NCI-H1105 treated with DMSO at 0.1 percent for 48 hours (cell line): ENCODE measurements at regions not wholly inside any gene's neighbourhood (a gene's known extent, or its start where the extent isn't known, plus 50 kb on each side); places are given as distances from the start of the nearest gene placed in this dataset.
"Not testable (repeated sequence)": the region's sequence is repeated elsewhere in the genome, so short reads cannot be mapped to it uniquely, and the experiment has no call there.

ENCODE experiments used
- DNase-seq: peaks from one replicate; lab custom pipeline; 2025; lab: John Stamatoyannopoulos, UW

DNA sequence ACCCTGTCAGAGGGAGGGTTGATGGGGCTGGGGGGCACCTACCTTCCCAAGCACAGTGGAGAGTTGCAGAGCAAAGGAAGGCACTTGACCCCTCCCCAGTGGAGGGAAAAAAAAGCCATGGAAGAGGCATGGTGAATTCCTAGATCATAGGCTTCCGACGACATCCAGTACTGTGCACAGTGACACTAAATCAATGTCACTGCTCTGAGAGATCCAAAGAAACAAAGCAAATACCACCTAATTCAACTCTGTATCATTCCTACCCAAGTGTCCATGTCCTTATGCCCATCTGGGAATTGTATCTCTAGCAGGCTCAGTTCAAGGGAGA is 344.2 kb upstream of the NCAM1 start:
- no peak for DNase-seq

DNA sequence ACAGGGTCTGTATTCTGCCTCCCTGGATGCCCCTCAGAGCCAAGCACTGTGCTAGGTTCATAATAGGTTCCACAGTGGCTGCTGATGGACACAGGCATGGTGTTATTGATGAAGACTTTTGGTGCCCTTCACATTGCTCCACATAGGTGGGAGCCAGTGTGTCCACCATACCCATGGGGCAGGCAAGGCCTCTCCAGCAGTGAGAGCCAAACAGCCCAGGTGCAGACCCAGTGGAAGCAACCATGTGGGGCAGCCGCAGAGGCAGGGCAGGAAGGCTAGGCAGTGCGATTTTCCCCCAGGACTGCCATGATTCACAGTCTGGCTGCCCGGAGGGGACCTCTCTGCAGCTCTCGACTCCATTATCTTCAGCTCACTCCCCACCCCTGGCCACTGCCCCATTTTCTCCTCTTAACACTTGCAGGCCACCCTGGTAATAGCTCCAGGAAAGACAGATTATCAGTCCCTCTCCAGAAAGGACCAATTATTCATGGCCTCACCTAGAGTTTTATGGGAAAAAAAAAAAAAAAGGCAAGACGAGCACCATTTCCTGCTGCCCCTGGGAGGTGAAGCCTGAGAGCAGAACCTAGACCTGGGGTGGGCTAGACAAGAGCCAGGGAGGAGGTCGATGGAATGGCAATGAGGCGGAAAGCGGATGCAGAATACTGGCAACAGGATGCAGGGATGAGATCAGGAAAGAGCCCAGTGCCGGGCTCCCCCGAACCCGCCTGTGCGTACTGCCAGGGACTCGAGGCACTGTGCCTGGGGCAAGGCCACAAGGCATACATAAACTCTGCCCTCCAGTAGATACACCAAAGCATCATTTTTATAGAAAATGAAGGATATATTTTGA is 343.0 kb upstream of the NCAM1 start:
- DNase-seq: no peak

- DNase-seq: no peak
Measured at GRCh38 chr11:112619106-112619505, 342.1 kb upstream of the NCAM1 start.

GRCh38 chr11:112620621-112621394 is 340.4 kb upstream of the NCAM1 start:
- DNase-seq: no peak

DNA sequence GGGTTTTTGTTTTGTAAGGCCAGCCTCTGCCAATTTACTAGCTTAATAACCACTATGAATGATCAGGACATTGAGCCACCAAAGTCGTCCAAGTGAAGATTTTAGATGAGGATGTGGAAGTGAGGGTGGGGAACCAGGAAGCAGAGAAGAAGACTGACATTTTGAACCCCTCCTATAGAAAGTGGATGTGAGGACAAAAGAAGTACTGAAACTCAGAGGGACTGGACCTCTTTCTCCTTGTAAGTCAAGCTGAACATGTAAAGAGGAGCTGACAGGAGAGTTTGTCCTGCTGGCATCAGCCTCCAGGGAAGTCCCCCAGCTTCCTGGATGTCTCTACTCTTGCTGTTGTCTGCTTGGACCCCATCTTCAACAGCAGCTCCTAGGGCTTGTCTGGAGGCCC is 338.2 kb upstream of the NCAM1 start:
- DNase-seq: no peak

DNA sequence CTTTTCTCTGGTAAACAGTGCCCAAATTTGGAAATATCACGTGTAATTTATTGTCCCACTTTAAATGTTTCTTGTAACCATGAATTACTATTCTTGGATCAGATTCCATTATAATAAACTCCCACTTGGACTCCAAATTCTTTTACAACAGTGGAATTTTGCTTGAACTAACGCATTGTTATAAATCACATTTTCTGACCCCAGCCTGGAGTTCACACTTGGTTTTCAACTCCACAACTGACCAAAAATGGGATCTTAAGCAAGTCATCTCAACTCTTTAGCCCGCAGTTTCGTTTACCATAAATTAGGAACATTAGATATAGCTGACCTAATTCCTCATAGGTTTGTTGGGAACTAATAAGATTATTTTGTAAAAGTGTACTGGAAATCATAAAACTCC is 336.8 kb upstream of the NCAM1 start:
- DNase-seq: no peak

DNA sequence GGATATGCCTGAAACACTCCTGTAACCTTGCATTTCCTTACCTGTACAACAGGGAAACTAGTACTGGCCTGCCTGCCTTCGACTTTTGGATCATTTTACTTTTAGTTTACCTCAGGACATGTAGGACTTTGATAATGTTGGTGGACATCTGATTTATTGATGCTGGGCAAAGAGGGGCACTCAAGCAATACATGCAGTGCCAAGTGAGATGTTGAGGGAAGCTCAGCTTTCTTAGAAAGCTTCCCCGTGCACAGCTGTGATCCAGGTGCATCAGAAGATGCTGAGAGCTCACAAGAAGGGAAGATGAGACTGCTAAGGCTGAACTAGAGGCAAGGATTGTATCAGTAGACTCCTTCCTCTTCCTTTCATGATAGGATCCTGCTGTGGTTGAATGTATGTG is 336.2 kb upstream of the NCAM1 start:
- DNase-seq: not testable (repeated sequence)

DNA sequence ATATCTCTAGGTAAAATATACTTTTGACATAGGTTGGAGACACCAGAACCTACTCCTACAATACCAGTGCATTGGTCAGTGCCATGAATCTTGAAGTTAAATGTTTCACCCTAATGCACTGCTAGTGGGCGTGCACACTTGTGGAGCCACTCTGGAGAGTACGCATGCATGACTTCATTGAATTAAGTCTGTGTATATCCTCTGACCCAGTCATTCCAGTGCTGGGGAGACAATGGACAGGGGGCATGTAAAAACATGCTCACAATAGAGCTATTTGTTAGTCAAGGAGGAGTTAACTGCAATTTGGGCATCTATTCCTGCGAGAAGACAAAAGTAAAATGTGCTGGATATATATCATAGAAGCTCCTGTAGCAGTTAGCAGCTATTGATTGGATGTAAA is 335.4 kb upstream of the NCAM1 start:
- no peak for DNase-seq

DNA sequence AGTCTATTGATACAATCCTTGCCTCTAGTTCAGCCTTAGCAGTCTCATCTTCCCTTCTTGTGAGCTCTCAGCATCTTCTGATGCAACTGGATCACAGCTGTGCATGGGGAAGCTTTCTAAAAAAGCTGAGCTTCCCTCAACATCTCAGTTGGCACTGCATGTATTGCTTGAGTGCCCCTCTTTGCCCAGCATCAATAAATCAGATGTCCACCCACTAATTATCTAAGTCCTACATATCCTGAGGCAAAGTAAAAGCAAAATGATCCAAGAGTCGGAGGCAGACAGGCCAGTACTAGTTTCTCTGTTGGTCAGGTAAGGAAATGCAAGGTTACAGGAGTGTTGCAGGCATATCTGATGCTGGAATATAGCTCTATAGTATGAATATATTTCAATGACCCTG is 334.5 kb upstream of the NCAM1 start:
- no peak for DNase-seq

GRCh38 chr11:112627588-112628045 is 333.6 kb upstream of the NCAM1 start:
- no peak for DNase-seq

- DNase-seq: no peak
Measured at GRCh38 chr11:112628676-112629075, 332.5 kb upstream of the NCAM1 start.

GRCh38 chr11:112630496-112630895 is 330.7 kb upstream of the NCAM1 start:
- DNase-seq: no peak

DNA sequence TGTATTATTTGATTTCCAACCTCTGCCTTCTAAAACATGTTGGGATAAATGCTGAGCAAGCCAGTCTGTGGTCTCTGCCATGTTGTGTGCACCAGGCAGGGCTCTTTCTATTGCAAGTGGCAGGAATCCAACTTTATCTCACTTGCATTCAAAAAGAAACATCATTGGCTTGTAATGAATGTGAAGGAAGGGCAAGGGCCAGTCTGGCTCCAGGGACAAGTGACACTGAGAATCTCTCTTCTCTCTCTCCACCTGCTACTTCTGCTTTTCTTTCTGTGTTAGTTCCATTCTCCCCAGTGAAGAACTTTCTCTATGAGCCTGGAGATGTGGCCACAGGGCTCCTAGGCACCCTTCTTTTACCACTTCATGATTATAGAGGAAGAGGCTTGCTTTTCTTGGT is 329.9 kb upstream of the NCAM1 start:
- no peak for DNase-seq

GRCh38 chr11:112632866-112633505 is 328.2 kb upstream of the NCAM1 start:
- DNase-seq: no peak

DNA sequence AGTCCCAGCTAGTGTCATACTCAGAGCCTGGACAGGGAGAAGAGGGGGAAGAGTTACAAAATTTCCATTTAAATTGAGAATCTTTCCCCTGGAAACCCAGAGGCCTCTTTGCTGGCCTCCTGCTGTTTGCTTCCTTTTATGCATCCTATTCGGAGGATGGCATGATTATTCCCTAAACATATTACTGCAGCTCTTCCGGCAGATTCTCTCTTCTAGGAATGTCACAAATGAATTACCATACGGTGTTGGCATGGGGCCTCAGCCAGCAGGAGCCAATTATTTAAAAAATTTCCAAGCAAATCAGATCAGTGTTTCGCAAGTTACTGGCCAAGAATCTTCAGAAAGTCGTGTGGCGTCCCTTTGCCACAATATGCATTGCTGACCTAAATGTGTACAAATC is 326.7 kb upstream of the NCAM1 start:
- no peak for DNase-seq

- DNase-seq: no peak
Measured at GRCh38 chr11:112634995-112635737, 326.1 kb upstream of the NCAM1 start.

GRCh38 chr11:112637076-112637475 is 324.1 kb upstream of the NCAM1 start:
- DNase-seq: no peak

- DNase-seq: peak; percentile 20
Measured at GRCh38 chr11:112637876-112638275, 323.3 kb upstream of the NCAM1 start.

- DNase-seq: no peak
Measured at GRCh38 chr11:112639469-112639868, 321.8 kb upstream of the NCAM1 start.

DNA sequence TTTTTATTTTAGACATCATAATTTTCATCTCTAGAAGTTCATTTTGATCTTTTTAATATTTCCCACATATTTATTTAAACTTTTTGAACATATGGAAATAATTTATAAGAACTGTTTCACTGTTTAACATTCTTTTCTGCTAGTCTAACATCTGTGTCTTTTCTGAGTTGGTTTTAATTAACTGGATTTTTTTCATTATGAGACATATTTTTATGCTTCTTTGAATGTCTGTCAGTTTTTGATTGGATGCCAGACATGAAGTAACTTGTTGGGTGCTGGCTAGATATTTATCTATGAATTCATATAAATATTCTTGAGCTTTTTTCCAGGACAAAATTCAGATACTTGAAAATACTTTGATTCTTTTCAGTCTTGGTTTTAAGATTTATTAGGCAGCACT is 317.8 kb upstream of the NCAM1 start:
- no peak for DNase-seq

DNA sequence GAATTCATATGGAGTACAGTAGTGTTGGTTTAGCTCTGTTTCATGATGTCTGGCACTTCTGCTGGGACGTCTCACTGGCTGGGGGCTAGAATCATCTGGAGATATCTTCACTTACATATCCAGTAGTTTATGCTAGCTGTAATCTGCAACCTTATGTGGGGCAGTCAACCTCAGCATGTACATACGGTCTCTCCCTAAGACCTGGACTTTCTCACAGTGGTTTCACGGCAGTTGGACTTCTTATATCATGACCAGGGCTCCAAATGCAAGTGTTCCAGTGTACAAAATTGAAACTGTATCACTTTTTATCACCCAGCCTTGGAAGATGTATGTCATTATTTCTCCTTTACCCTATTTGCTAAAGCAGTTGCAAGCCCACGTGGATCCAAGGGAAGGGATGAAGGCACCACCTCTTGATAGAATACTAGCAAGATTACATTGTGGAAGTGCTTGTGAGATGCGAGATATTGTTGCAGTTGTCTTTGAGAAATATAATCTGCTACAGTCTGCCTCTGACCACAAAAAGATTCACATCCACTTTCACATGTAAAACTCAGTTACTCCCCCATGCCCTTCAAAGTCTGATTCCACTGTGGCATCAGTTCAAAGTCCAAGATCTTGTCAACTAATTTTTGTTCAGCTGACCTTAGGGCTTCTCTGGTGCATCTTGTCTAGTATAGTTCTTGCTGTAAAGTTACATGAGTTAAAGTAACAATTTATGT is 316.6 kb upstream of the NCAM1 start:
- DNase-seq: no peak

GRCh38 chr11:112649856-112650255 is 311.4 kb upstream of the NCAM1 start:
- DNase-seq: no peak
